ENCODE measurements at regions not wholly inside any gene's neighbourhood (a gene's known extent, or its start where the extent isn't known, plus 50 kb on each side); places are given as distances from the start of the nearest gene placed in this dataset.

DNA sequence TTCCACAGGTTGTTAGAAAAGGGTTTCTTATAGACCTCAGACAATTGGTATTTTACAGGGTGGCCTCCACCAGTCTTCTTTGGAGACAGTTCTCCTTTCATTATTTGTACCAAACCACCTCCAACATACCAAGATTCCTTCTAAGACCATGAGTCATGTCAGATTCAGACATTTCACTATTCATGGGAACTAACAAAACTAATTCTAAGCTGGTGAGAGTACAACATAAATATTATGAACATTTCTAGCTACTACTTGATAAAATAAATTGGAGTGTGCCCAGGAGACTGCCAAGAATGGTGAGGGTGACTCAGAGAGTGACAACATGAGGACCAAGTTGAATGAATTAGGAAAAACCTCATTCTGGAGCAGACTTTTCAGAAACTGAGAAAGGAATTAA lies 494.6 kb upstream of the LRRC4C start:
- Histone ChIP-seq H3K4me1 (ENCODE audit: control insufficient read depth, insufficient read depth, low read length) (no peaks in the 10 kb centered on the region), H3K36me3 (ENCODE audit: control insufficient read depth, insufficient read depth, low read length) (no peaks in the 10 kb centered on the region), H3K9me3 (ENCODE audit: control insufficient read depth, insufficient read depth, low read depth, low read length) (no peaks in the 10 kb centered on the region), H3K27me3 (ENCODE audit: control insufficient read depth, insufficient read depth, low read length) (no peaks in the 10 kb centered on the region), H3K4me3 (ENCODE audit: low read depth in 2 of 2, low read length in 2 of 2) (no peak overlapping the region), H3K27ac (ENCODE audit: low read length) (no peak overlapping the region)
- POLR2A ChIA-PET: no interaction called here
- in situ Hi-C loops (cut with HindIII; ENCODE audit: low pct_unique_long_range_greater_than_20kb, low sequenced_read_pairs) (no loop called here), intact Hi-C loops (cut with micrococcal nuclease; ENCODE audit: unreplicated experiment) (no loop called here)
- CTCF ChIA-PET: no interaction called here
- TF ChIP-seq, protein P1, sequence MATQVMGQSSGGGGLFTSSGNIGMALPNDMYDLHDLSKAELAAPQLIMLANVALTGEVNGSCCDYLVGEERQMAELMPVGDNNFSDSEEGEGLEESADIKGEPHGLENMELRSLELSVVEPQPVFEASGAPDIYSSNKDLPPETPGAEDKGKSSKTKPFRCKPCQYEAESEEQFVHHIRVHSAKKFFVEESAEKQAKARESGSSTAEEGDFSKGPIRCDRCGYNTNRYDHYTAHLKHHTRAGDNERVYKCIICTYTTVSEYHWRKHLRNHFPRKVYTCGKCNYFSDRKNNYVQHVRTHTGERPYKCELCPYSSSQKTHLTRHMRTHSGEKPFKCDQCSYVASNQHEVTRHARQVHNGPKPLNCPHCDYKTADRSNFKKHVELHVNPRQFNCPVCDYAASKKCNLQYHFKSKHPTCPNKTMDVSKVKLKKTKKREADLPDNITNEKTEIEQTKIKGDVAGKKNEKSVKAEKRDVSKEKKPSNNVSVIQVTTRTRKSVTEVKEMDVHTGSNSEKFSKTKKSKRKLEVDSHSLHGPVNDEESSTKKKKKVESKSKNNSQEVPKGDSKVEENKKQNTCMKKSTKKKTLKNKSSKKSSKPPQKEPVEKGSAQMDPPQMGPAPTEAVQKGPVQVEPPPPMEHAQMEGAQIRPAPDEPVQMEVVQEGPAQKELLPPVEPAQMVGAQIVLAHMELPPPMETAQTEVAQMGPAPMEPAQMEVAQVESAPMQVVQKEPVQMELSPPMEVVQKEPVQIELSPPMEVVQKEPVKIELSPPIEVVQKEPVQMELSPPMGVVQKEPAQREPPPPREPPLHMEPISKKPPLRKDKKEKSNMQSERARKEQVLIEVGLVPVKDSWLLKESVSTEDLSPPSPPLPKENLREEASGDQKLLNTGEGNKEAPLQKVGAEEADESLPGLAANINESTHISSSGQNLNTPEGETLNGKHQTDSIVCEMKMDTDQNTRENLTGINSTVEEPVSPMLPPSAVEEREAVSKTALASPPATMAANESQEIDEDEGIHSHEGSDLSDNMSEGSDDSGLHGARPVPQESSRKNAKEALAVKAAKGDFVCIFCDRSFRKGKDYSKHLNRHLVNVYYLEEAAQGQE (IDR thresholded peaks at IDR 0.05; ENCODE audit: insufficient read depth in 1 of 2, low read depth in 2 of 2, low read length in 1 of 2): no peak
- no peak for TF ChIP-seq POLR2AphosphoS5 (IDR thresholded peaks at IDR 0.05; ENCODE audit: low read depth, low read length)
- TF ChIP-seq, protein P2, sequence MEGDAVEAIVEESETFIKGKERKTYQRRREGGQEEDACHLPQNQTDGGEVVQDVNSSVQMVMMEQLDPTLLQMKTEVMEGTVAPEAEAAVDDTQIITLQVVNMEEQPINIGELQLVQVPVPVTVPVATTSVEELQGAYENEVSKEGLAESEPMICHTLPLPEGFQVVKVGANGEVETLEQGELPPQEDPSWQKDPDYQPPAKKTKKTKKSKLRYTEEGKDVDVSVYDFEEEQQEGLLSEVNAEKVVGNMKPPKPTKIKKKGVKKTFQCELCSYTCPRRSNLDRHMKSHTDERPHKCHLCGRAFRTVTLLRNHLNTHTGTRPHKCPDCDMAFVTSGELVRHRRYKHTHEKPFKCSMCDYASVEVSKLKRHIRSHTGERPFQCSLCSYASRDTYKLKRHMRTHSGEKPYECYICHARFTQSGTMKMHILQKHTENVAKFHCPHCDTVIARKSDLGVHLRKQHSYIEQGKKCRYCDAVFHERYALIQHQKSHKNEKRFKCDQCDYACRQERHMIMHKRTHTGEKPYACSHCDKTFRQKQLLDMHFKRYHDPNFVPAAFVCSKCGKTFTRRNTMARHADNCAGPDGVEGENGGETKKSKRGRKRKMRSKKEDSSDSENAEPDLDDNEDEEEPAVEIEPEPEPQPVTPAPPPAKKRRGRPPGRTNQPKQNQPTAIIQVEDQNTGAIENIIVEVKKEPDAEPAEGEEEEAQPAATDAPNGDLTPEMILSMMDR (IDR thresholded peaks at IDR 0.05): no peak
- no peak for TF ChIP-seq TCF7L2 (IDR thresholded peaks at IDR 0.05; ENCODE audit: low read depth, low read length)
- no peak for TF ChIP-seq SIN3A (IDR thresholded peaks at IDR 0.05; ENCODE audit: borderline replicate concordance, insufficient read depth, low read depth, low read length)
- no TSS peak for BruUV-seq (replicated peaks)
- ATAC-seq (no peak), DNase-seq (ENCODE audit: low read depth, low spot score) (no peak)

DNA sequence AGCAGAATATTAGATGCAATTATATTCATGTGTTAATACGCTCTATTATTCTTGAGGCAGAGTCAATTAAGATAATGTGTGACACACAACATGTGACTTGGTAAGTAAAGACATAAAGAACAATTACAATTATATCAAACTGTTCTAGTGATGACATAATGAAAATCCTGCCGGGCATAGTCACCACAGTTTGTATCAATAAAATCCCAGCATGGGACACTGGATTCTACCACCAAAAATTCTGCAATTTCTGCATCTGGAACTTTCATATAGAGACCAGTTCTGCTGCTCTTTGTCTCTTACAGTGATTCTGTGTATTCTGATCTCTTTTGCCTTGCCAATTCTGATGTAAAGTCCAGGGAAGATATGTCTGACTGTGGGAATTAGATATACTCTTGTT lies 495.6 kb upstream of the LRRC4C start:
- no peaks in the 10 kb centered on the region for H3K4me1 ChIP-seq (ENCODE audit: control insufficient read depth, insufficient read depth, low read length)
- H3K27ac ChIP-seq (ENCODE audit: low read length): no peak overlapping the region
- H3K27me3 ChIP-seq (ENCODE audit: control insufficient read depth, insufficient read depth, low read length): no peaks in the 10 kb centered on the region
- no peak for ATAC-seq
- BruUV-seq (replicated peaks): no TSS peak
- intact Hi-C loops (cut with micrococcal nuclease; ENCODE audit: unreplicated experiment): no loop called here
- ChIA-PET CTCF (no interaction called here), POLR2A (no interaction called here)
- no peaks in the 10 kb centered on the region for H3K9me3 ChIP-seq (ENCODE audit: control insufficient read depth, insufficient read depth, low read depth, low read length)
- H3K36me3 ChIP-seq (ENCODE audit: control insufficient read depth, insufficient read depth, low read length): no peaks in the 10 kb centered on the region
- no peak for DNase-seq (ENCODE audit: low read depth, low spot score)
- H3K4me3 ChIP-seq (ENCODE audit: low read depth in 2 of 2, low read length in 2 of 2): no peak overlapping the region
- TF ChIP-seq, protein P2 (IDR thresholded peaks at IDR 0.05): no peak
- no peak for TF ChIP-seq TCF7L2 (IDR thresholded peaks at IDR 0.05; ENCODE audit: low read depth, low read length)
- TF ChIP-seq SIN3A (IDR thresholded peaks at IDR 0.05; ENCODE audit: borderline replicate concordance, insufficient read depth, low read depth, low read length): no peak
- TF ChIP-seq, protein P1 (IDR thresholded peaks at IDR 0.05; ENCODE audit: insufficient read depth in 1 of 2, low read depth in 2 of 2, low read length in 1 of 2): no peak
- TF ChIP-seq POLR2AphosphoS5 (IDR thresholded peaks at IDR 0.05; ENCODE audit: low read depth, low read length): no peak
- in situ Hi-C loops (cut with HindIII; ENCODE audit: low pct_unique_long_range_greater_than_20kb, low sequenced_read_pairs): no loop called here

Measured in Panc1 (cell line).